ENCODE measurements at regions not wholly inside any gene's neighbourhood (a gene's known extent, or its start where the extent isn't known, plus 50 kb on each side); places are given as distances from the start of the nearest gene placed in this dataset.

GRCh38 chr5:106489004-106489403 lies 1181.7 kb downstream of the EFNA5 start:
- H3K4me3 ChIP-seq (ENCODE audit: low read depth in 1 of 2, low read length in 1 of 2), result no peak overlapping the region
- H3K4me1 ChIP-seq (ENCODE audit: control insufficient read depth in 1 of 2, insufficient read depth in 1 of 2, low read depth in 1 of 2, low read length in 1 of 2), result no peaks in the 10 kb centered on the region
- H3K9me3 ChIP-seq, result no peaks in the 10 kb centered on the region
- H3K36me3 ChIP-seq, result no peaks in the 10 kb centered on the region
- H3K27me3 ChIP-seq, result no peaks in the 10 kb centered on the region
- TF ChIP-seq CTCF (IDR thresholded peaks at IDR 0.05), result no peak
- H3K27ac ChIP-seq, result no peak overlapping the region

- Histone ChIP-seq H3K27ac (no peak overlapping the region), H3K9me3 (no peaks in the 10 kb centered on the region), H3K4me3 (ENCODE audit: low read depth in 1 of 2, low read length in 1 of 2) (no peak overlapping the region), H3K27me3 (no peaks in the 10 kb centered on the region), H3K4me1 (ENCODE audit: control insufficient read depth in 1 of 2, insufficient read depth in 1 of 2, low read depth in 1 of 2, low read length in 1 of 2) (no peaks in the 10 kb centered on the region), H3K36me3 (no peaks in the 10 kb centered on the region)
- no peak for TF ChIP-seq CTCF (IDR thresholded peaks at IDR 0.05)
Measured at GRCh38 chr5:106488407-106488806, 1182.3 kb downstream of the EFNA5 start.

- no peak for TF ChIP-seq CTCF (IDR thresholded peaks at IDR 0.05)
- Histone ChIP-seq H3K27ac (no peak overlapping the region), H3K9me3 (no peaks in the 10 kb centered on the region), H3K36me3 (no peaks in the 10 kb centered on the region), H3K4me1 (ENCODE audit: control insufficient read depth in 1 of 2, insufficient read depth in 1 of 2, low read depth in 1 of 2, low read length in 1 of 2) (no peaks in the 10 kb centered on the region), H3K4me3 (ENCODE audit: low read depth in 1 of 2, low read length in 1 of 2) (no peak overlapping the region), H3K27me3 (no peaks in the 10 kb centered on the region)
Measured at GRCh38 chr5:106481374-106481773, 1189.4 kb downstream of the EFNA5 start.

GRCh38 chr5:106476630-106477029 lies 1194.1 kb downstream of the EFNA5 start:
- no peak for TF ChIP-seq CTCF (IDR thresholded peaks at IDR 0.05)
- Histone ChIP-seq H3K9me3 (no peaks in the 10 kb centered on the region), H3K36me3 (no peaks in the 10 kb centered on the region), H3K4me3 (ENCODE audit: low read depth in 1 of 2, low read length in 1 of 2) (no peak overlapping the region), H3K4me1 (ENCODE audit: control insufficient read depth in 1 of 2, insufficient read depth in 1 of 2, low read depth in 1 of 2, low read length in 1 of 2) (no peaks in the 10 kb centered on the region), H3K27ac (no peak overlapping the region), H3K27me3 (no peaks in the 10 kb centered on the region)

GRCh38 chr5:106474066-106474465 lies 1196.7 kb downstream of the EFNA5 start:
- TF ChIP-seq CTCF (IDR thresholded peaks at IDR 0.05), result no peak

GRCh38 chr5:106459541-106459940 lies 1211.2 kb downstream of the EFNA5 start:
- Histone ChIP-seq H3K4me1 (ENCODE audit: control insufficient read depth in 1 of 2, insufficient read depth in 1 of 2, low read depth in 1 of 2, low read length in 1 of 2) (no peaks in the 10 kb centered on the region), H3K27me3 (no peaks in the 10 kb centered on the region), H3K36me3 (no peaks in the 10 kb centered on the region), H3K4me3 (ENCODE audit: low read depth in 1 of 2, low read length in 1 of 2) (no peak overlapping the region), H3K9me3 (no peaks in the 10 kb centered on the region), H3K27ac (no peak overlapping the region)
- no peak for TF ChIP-seq CTCF (IDR thresholded peaks at IDR 0.05)

More at GRCh38 chr5:106474066-106474465, 1196.7 kb downstream of the EFNA5 start:
- H3K36me3 ChIP-seq, result no peaks in the 10 kb centered on the region
- H3K27ac ChIP-seq, result no peak overlapping the region
- no peaks in the 10 kb centered on the region for H3K9me3 ChIP-seq
- no peaks in the 10 kb centered on the region for H3K27me3 ChIP-seq
- H3K4me3 ChIP-seq (ENCODE audit: low read depth in 1 of 2, low read length in 1 of 2), result no peak overlapping the region
- H3K4me1 ChIP-seq (ENCODE audit: control insufficient read depth in 1 of 2, insufficient read depth in 1 of 2, low read depth in 1 of 2, low read length in 1 of 2), result no peaks in the 10 kb centered on the region

All from neutrophil (primary cell).